ENCODE measurements at regions not wholly inside any gene's neighbourhood (a gene's known extent, or its start where the extent isn't known, plus 50 kb on each side); places are given as distances from the start of the nearest gene placed in this dataset.

DNA sequence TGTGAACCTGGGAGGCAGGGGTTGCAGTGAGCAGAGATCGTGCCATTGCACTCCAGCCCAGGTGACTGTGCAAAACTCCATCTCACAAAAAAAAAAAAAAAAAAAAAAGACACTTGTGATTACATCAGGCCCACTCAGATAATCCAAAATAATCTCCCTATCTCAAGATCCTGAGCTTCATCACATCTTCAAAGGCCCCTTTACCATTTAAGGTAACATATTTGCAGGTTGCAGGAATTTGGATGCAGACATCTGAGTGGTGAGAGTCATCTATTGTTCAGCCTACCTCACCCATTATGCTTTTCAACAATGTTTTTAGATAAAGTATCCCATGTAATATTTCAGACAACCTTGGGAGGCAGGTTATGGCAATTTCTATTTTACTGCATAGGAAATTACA is 51.4 kb upstream of the EXOC4 start:
- H3K23me2 ChIP-seq (ENCODE audit: insufficient read length, low read depth, low read length, poor library complexity, severe bottlenecking) = peaks cover 5% of the 10 kb centered on the region
- H3K4me1 ChIP-seq (ENCODE audit: insufficient read depth, low read length) = peaks cover 7% of the 10 kb centered on the region; the same call in 1 of the 2 replicates
- TF ChIP-seq, protein P1, sequence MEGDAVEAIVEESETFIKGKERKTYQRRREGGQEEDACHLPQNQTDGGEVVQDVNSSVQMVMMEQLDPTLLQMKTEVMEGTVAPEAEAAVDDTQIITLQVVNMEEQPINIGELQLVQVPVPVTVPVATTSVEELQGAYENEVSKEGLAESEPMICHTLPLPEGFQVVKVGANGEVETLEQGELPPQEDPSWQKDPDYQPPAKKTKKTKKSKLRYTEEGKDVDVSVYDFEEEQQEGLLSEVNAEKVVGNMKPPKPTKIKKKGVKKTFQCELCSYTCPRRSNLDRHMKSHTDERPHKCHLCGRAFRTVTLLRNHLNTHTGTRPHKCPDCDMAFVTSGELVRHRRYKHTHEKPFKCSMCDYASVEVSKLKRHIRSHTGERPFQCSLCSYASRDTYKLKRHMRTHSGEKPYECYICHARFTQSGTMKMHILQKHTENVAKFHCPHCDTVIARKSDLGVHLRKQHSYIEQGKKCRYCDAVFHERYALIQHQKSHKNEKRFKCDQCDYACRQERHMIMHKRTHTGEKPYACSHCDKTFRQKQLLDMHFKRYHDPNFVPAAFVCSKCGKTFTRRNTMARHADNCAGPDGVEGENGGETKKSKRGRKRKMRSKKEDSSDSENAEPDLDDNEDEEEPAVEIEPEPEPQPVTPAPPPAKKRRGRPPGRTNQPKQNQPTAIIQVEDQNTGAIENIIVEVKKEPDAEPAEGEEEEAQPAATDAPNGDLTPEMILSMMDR (conservative IDR thresholded peaks at IDR 0.05) = no peak
- peaks cover 19 to 20% of the 10 kb centered on the region in 2 experiments for H3K4me1 Mint-ChIP-seq
- no peaks in the 10 kb centered on the region for H3K79me1 ChIP-seq (ENCODE audit: insufficient read depth, low read depth, low read length, poor library complexity, severe bottlenecking)
- H2AK5ac ChIP-seq (ENCODE audit: insufficient read length, low read length) = no peak overlapping the region
- H3K14ac ChIP-seq (ENCODE audit: insufficient read depth, low read length) = no peak overlapping the region
- H3K27ac ChIP-seq (ENCODE audit: insufficient read length, low read depth, low read length) = no peak overlapping the region
- H2BK20ac ChIP-seq (ENCODE audit: low read depth, low read length, poor library complexity, severe bottlenecking) = no peak overlapping the region
- no peaks in the 10 kb centered on the region for H3K27me3 ChIP-seq (ENCODE audit: insufficient read depth, low read length)
- no peak overlapping the region for H2BK12ac ChIP-seq (ENCODE audit: insufficient read length, low read depth, low read length)
- no CpG with 5 or more reads among the region's 1 CpG for WGBS (ENCODE audit: extremely low coverage, insufficient read length, low lambda C conversion rate)
- H4K8ac ChIP-seq (replicated peaks; ENCODE audit: insufficient read length, low read depth, low read length) = no peak overlapping the region
- H3K9me3 ChIP-seq (ENCODE audit: control insufficient read depth, low read depth, low read length) = no peaks in the 10 kb centered on the region
- H3K4ac ChIP-seq (ENCODE audit: low read depth, low read length) = no peak overlapping the region
- no peak overlapping the region for H4K91ac ChIP-seq (ENCODE audit: insufficient read length, low read depth, low read length)
- H3K36me3 Mint-ChIP-seq (ENCODE audit: insufficient read depth in 1 of 3, low read depth in 3 of 3) = no peaks in the 10 kb centered on the region
- no peak overlapping the region for H3K27ac Mint-ChIP-seq
- H4K20me1 ChIP-seq (ENCODE audit: control insufficient read depth, insufficient read depth, insufficient read length) = no peaks in the 10 kb centered on the region
- no peak overlapping the region for H2BK15ac ChIP-seq (ENCODE audit: low read depth, low read length)
- no peak overlapping the region for H2BK5ac ChIP-seq (ENCODE audit: insufficient read length, low read length)
- H3K56ac ChIP-seq (ENCODE audit: insufficient read length, low read depth, low read length) = no peak overlapping the region
- DNase-seq = no peak
- no peak overlapping the region for H2AFZ ChIP-seq (ENCODE audit: low read length)
- peaks cover under 1% of the 10 kb centered on the region for H3K27me3 Mint-ChIP-seq (ENCODE audit: low read depth)
- no peak overlapping the region for H3K9ac ChIP-seq (ENCODE audit: extremely low read depth, insufficient read length, low read length)
- H2BK120ac ChIP-seq (ENCODE audit: low read depth, low read length, poor library complexity, severe bottlenecking) = no peak overlapping the region
- H3K23ac ChIP-seq (ENCODE audit: insufficient read length, low read depth, low read length) = no peak overlapping the region
- no peak overlapping the region for H3K18ac ChIP-seq (ENCODE audit: insufficient read length, low read depth, low read length)
- no peak overlapping the region for H4K5ac ChIP-seq (ENCODE audit: insufficient read length, low read depth, low read length)
- no peak overlapping the region for H3K4me3 Mint-ChIP-seq
- no peaks in the 10 kb centered on the region for H3K79me2 ChIP-seq (ENCODE audit: insufficient read depth, low read length)
- no peak overlapping the region for H3K4me2 ChIP-seq (ENCODE audit: insufficient read depth, insufficient read length, low read length)
- no peaks in the 10 kb centered on the region for H3K9me3 Mint-ChIP-seq
- no peak overlapping the region for H3T11ph ChIP-seq (ENCODE audit: low read length)
